GM03348 (cell line): ENCODE measurements at regions not wholly inside any gene's neighbourhood (a gene's known extent, or its start where the extent isn't known, plus 50 kb on each side); places are given as distances from the start of the nearest gene placed in this dataset.
"Not testable (repeated sequence)": the region's sequence is repeated elsewhere in the genome, so short reads cannot be mapped to it uniquely, and the experiment has no call there.

Source experiments
- DNase-seq: peaks from one replicate; pipeline ENCODE4 v3.0.0; 2012; ENCODE audit warnings: low spot score

GRCh38 chr2:58436872-58437271, 195.7 kb upstream of the FANCL start:
- DNase-seq: no peak

GRCh38 chr2:58435246-58435645, 194.1 kb upstream of the FANCL start:
- no peak for DNase-seq

GRCh38 chr2:58434692-58435091, 193.6 kb upstream of the FANCL start:
- no peak for DNase-seq

GRCh38 chr2:58432491-58433170, 191.5 kb upstream of the FANCL start:
- DNase-seq: no peak

GRCh38 chr2:58429014-58429875, 188.1 kb upstream of the FANCL start:
- DNase-seq: no peak

- DNase-seq: peak; percentile 35
Observed at GRCh38 chr2:58428096-58429013, 187.2 kb upstream of the FANCL start.

- peak; percentile 21 for DNase-seq
Observed at GRCh38 chr2:58427572-58428095, 186.5 kb upstream of the FANCL start.

- DNase-seq: no peak
Observed at GRCh38 chr2:58425368-58425767, 184.2 kb upstream of the FANCL start.

GRCh38 chr2:58419983-58420382, 178.9 kb upstream of the FANCL start:
- DNase-seq: no peak

- DNase-seq: no peak
Observed at GRCh38 chr2:58416696-58417095, 175.6 kb upstream of the FANCL start.

GRCh38 chr2:58414506-58414905, 173.4 kb upstream of the FANCL start:
- no peak for DNase-seq

- DNase-seq: no peak
Observed at GRCh38 chr2:58410549-58410948, 169.4 kb upstream of the FANCL start.

GRCh38 chr2:58407487-58407886, 166.4 kb upstream of the FANCL start:
- no peak for DNase-seq

GRCh38 chr2:58405341-58405740, 164.2 kb upstream of the FANCL start:
- DNase-seq: no peak

- DNase-seq: no peak
Observed at GRCh38 chr2:58401936-58402335, 160.8 kb upstream of the FANCL start.

- no peak for DNase-seq
Observed at GRCh38 chr2:58398406-58398805, 157.3 kb upstream of the FANCL start.

GRCh38 chr2:58387701-58388100, 146.6 kb upstream of the FANCL start:
- no peak for DNase-seq

- not testable (repeated sequence) for DNase-seq
Observed at GRCh38 chr2:58386904-58387303, 145.8 kb upstream of the FANCL start.

- DNase-seq: no peak
Observed at GRCh38 chr2:58378152-58378551, 137.0 kb upstream of the FANCL start.

GRCh38 chr2:58377181-58377580, 136.1 kb upstream of the FANCL start:
- DNase-seq: no peak

- no peak for DNase-seq
Observed at GRCh38 chr2:58376592-58376991, 135.5 kb upstream of the FANCL start.

- no peak for DNase-seq
Observed at GRCh38 chr2:58369594-58369993, 128.5 kb upstream of the FANCL start.
